NCI-H2081 (cell line): ENCODE measurements at regions not wholly inside any gene's neighbourhood (a gene's known extent, or its start where the extent isn't known, plus 50 kb on each side); places are given as distances from the start of the nearest gene placed in this dataset.

Experiments used
- DNase-seq, 2 experiments: peaks; one replicate each; lab custom pipeline; 2025; lab: John Stamatoyannopoulos, UW

- DNase-seq = no peak
Measured at GRCh38 chr1:5497503-5497902, 494.7 kb downstream of the NPHP4 start.

- DNase-seq = no peak
Measured at GRCh38 chr1:5495596-5496410, 496.4 kb downstream of the NPHP4 start.

- DNase-seq = no peak
Measured at GRCh38 chr1:5494518-5494917, 497.7 kb downstream of the NPHP4 start.

GRCh38 chr1:5493851-5494311 lies 498.3 kb downstream of the NPHP4 start:
- DNase-seq = no peak

GRCh38 chr1:5493275-5493674 lies 498.9 kb downstream of the NPHP4 start:
- DNase-seq = no peak

- DNase-seq = no peak
Measured at GRCh38 chr1:5492846-5493245, 499.4 kb downstream of the NPHP4 start.

- no peak for DNase-seq
Measured at GRCh38 chr1:5491207-5491904, 500.9 kb downstream of the NPHP4 start.

- DNase-seq = no peak
Measured at GRCh38 chr1:5490635-5491034, 501.6 kb downstream of the NPHP4 start.

- no peak for DNase-seq
Measured at GRCh38 chr1:5488448-5488847, 503.8 kb downstream of the NPHP4 start.

GRCh38 chr1:5485968-5486696 lies 506.1 kb downstream of the NPHP4 start:
- no peak for DNase-seq

GRCh38 chr1:5485436-5485835 lies 506.8 kb downstream of the NPHP4 start:
- no peak for DNase-seq

GRCh38 chr1:5484451-5485165 lies 507.6 kb downstream of the NPHP4 start:
- no peak for DNase-seq

- DNase-seq = no peak
Measured at GRCh38 chr1:5481889-5482288, 510.3 kb downstream of the NPHP4 start.

- no peak for DNase-seq
Measured at GRCh38 chr1:5480906-5481305, 511.3 kb downstream of the NPHP4 start.

- DNase-seq = no peak
Measured at GRCh38 chr1:5479876-5480646, 512.2 kb downstream of the NPHP4 start.

- DNase-seq = no peak
Measured at GRCh38 chr1:5478961-5479360, 513.3 kb downstream of the NPHP4 start.

GRCh38 chr1:5478156-5478695 lies 514.0 kb downstream of the NPHP4 start:
- no peak for DNase-seq

GRCh38 chr1:5477716-5478115 lies 514.5 kb downstream of the NPHP4 start:
- no peak for DNase-seq

- no peak for DNase-seq
Measured at GRCh38 chr1:5475572-5475971, 516.7 kb downstream of the NPHP4 start.

GRCh38 chr1:5473268-5473667 lies 519.0 kb downstream of the NPHP4 start:
- DNase-seq = no peak

GRCh38 chr1:5466487-5466886 lies 525.7 kb downstream of the NPHP4 start:
- DNase-seq = no peak
